ENCODE measurements at regions not wholly inside any gene's neighbourhood (a gene's known extent, or its start where the extent isn't known, plus 50 kb on each side); places are given as distances from the start of the nearest gene placed in this dataset.

DNA sequence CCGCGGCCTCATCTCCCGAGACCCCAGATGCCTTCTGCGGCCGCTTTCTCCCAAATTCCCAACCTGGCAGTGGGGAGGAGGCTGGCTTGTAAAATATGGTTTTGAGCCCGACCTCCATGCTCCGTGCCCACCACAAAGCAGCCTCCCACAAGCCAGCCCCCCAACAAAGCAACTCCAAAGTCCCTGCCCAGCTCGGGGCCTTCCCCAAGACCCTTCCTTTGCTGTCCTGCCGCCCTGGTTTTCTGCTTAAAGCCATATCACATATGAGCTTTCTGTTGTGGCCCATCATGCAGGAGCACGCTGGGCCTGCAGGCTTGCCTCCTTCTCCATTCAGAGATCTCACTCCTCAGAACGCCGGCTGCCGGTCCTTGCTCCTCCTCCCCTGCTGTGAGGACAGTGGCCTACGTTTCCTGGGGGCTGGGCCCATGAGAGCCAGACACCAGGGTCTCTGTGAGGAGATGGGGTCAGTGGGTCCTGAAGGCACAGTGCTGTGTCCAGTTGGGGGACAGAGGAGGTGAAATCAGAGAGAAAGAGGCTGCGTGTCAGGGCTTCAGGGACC is 680.0 kb downstream of the BRD1 start:
- TF ChIP-seq ZNF140 (tag by site-specific recombination; IDR thresholded peaks at IDR 0.05), result no peak
- TF ChIP-seq, protein P1, sequence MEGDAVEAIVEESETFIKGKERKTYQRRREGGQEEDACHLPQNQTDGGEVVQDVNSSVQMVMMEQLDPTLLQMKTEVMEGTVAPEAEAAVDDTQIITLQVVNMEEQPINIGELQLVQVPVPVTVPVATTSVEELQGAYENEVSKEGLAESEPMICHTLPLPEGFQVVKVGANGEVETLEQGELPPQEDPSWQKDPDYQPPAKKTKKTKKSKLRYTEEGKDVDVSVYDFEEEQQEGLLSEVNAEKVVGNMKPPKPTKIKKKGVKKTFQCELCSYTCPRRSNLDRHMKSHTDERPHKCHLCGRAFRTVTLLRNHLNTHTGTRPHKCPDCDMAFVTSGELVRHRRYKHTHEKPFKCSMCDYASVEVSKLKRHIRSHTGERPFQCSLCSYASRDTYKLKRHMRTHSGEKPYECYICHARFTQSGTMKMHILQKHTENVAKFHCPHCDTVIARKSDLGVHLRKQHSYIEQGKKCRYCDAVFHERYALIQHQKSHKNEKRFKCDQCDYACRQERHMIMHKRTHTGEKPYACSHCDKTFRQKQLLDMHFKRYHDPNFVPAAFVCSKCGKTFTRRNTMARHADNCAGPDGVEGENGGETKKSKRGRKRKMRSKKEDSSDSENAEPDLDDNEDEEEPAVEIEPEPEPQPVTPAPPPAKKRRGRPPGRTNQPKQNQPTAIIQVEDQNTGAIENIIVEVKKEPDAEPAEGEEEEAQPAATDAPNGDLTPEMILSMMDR (tag by site-specific recombination; IDR thresholded peaks at IDR 0.05), result no peak
- no peak for TF ChIP-seq ZNF335 (tag by site-specific recombination; conservative IDR thresholded peaks at IDR 0.05)
- no peak for TF ChIP-seq HOXA7 (CRISPR knock-in tag; IDR thresholded peaks at IDR 0.05; ENCODE audit: borderline replicate concordance)
- TF ChIP-seq ZNF157 (tag by site-specific recombination; IDR thresholded peaks at IDR 0.05), result no peak
- TF ChIP-seq, protein P2, sequence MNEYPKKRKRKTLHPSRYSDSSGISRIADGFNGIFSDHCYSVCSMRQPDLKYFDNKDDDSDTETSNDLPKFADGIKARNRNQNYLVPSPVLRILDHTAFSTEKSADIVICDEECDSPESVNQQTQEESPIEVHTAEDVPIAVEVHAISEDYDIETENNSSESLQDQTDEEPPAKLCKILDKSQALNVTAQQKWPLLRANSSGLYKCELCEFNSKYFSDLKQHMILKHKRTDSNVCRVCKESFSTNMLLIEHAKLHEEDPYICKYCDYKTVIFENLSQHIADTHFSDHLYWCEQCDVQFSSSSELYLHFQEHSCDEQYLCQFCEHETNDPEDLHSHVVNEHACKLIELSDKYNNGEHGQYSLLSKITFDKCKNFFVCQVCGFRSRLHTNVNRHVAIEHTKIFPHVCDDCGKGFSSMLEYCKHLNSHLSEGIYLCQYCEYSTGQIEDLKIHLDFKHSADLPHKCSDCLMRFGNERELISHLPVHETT (tag by site-specific recombination; IDR thresholded peaks at IDR 0.05), result no peak
- TF ChIP-seq, protein P3, sequence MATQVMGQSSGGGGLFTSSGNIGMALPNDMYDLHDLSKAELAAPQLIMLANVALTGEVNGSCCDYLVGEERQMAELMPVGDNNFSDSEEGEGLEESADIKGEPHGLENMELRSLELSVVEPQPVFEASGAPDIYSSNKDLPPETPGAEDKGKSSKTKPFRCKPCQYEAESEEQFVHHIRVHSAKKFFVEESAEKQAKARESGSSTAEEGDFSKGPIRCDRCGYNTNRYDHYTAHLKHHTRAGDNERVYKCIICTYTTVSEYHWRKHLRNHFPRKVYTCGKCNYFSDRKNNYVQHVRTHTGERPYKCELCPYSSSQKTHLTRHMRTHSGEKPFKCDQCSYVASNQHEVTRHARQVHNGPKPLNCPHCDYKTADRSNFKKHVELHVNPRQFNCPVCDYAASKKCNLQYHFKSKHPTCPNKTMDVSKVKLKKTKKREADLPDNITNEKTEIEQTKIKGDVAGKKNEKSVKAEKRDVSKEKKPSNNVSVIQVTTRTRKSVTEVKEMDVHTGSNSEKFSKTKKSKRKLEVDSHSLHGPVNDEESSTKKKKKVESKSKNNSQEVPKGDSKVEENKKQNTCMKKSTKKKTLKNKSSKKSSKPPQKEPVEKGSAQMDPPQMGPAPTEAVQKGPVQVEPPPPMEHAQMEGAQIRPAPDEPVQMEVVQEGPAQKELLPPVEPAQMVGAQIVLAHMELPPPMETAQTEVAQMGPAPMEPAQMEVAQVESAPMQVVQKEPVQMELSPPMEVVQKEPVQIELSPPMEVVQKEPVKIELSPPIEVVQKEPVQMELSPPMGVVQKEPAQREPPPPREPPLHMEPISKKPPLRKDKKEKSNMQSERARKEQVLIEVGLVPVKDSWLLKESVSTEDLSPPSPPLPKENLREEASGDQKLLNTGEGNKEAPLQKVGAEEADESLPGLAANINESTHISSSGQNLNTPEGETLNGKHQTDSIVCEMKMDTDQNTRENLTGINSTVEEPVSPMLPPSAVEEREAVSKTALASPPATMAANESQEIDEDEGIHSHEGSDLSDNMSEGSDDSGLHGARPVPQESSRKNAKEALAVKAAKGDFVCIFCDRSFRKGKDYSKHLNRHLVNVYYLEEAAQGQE (tag by site-specific recombination; IDR thresholded peaks at IDR 0.05), result no peak
- TF ChIP-seq, protein P4, sequence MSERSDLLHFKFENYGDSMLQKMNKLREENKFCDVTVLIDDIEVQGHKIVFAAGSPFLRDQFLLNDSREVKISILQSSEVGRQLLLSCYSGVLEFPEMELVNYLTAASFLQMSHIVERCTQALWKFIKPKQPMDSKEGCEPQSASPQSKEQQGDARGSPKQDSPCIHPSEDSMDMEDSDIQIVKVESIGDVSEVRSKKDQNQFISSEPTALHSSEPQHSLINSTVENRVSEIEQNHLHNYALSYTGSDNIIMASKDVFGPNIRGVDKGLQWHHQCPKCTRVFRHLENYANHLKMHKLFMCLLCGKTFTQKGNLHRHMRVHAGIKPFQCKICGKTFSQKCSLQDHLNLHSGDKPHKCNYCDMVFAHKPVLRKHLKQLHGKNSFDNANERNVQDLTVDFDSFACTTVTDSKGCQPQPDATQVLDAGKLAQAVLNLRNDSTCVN (tag by site-specific recombination; optimal IDR thresholded peaks at IDR 0.05), result no peak
- TF ChIP-seq, protein P5, sequence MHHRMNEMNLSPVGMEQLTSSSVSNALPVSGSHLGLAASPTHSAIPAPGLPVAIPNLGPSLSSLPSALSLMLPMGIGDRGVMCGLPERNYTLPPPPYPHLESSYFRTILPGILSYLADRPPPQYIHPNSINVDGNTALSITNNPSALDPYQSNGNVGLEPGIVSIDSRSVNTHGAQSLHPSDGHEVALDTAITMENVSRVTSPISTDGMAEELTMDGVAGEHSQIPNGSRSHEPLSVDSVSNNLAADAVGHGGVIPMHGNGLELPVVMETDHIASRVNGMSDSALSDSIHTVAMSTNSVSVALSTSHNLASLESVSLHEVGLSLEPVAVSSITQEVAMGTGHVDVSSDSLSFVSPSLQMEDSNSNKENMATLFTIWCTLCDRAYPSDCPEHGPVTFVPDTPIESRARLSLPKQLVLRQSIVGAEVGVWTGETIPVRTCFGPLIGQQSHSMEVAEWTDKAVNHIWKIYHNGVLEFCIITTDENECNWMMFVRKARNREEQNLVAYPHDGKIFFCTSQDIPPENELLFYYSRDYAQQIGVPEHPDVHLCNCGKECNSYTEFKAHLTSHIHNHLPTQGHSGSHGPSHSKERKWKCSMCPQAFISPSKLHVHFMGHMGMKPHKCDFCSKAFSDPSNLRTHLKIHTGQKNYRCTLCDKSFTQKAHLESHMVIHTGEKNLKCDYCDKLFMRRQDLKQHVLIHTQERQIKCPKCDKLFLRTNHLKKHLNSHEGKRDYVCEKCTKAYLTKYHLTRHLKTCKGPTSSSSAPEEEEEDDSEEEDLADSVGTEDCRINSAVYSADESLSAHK (tag by site-specific recombination; IDR thresholded peaks at IDR 0.05), result no peak
- no peak for TF ChIP-seq ZNF366 (tag by site-specific recombination; conservative IDR thresholded peaks at IDR 0.05)
- TF ChIP-seq ZNF426 (tag by site-specific recombination; IDR thresholded peaks at IDR 0.05), result no peak
- TF ChIP-seq ZNF311 (tag by site-specific recombination; IDR thresholded peaks at IDR 0.05; ENCODE audit: borderline replicate concordance), result no peak
- no peak for TF ChIP-seq ZFP41 (tag by site-specific recombination; IDR thresholded peaks at IDR 0.05; ENCODE audit: borderline replicate concordance)
